HepG2 (cell line): ENCODE measurements at regions not wholly inside any gene's neighbourhood (a gene's known extent, or its start where the extent isn't known, plus 50 kb on each side); places are given as distances from the start of the nearest gene placed in this dataset.
A peak's percentile ranks its signal among the peaks of the same experiment; 100 is the strongest.

Source experiments
- ATAC-seq: fragments of 200-7000 bp; cut with Tn5 transposase; 3 replicates; pipeline ENCODE4 v1.9.1; 2020; ENCODE audit warnings: mild to moderate bottlenecking, moderate library complexity
- BruUV-seq: library from RNA; stranded (reverse); fragments of 400-500 nt; replicated peaks from 2 replicates; lab custom pipeline; 2021; lab: Mats Ljungman, UMichigan
- CTCF ChIA-PET: fragments of 300-600 bp; formaldehyde crosslinking; extraction: SDS; loops from one replicate; lab custom pipeline; 2021; ENCODE audit warnings: low total read pairs, inconsistent platforms, low intra/inter-chr PET ratio; lab: Yijun Ruan, JAX
- POLR2A ChIA-PET: fragments of 350-600 bp; sonication (Branson Sonifier 250); formaldehyde crosslinking; loops from one replicate; lab custom pipeline; 2020; ENCODE audit warnings: antibody characterized with exemption, inconsistent platforms; lab: Yijun Ruan, JAX
- DNase-seq: peaks from one replicate; pipeline ENCODE4 v3.0.0-alpha.2; 2015; ENCODE audit warnings: low spot score
- FAIRE-seq: peaks from 3 replicates; lab custom pipeline; 2011; peaks lifted over from hg19 to GRCh38; lab: Jason Lieb, UNC
- H2AFZ ChIP-seq: one replicate; pipeline ENCODE4 v1.6.1; 2011; ENCODE audit warnings: low read length, inconsistent platforms
- H3K27ac ChIP-seq: fragments of 300-600 bp; 3 replicates; pipeline ENCODE4 v1.8.0; 2011; ENCODE audit warnings: mixed run types, mild to moderate bottlenecking, mixed read lengths, low read length, inconsistent platforms; ENCODE audit not compliant: insufficient read depth; ENCODE audit errors: extremely low read length
- H3K27me3 ChIP-seq, 2 experiments: fragments of 200-600 bp in 1 of 2; 2 replicates in 1 of 2; 3 replicates in 1 of 2; pipeline versions ENCODE4 v1.6.0 to v1.8.0; 2011; ENCODE audit warnings: low read length in 2 of 2, mild to moderate bottlenecking in 2 of 2, moderate library complexity in 2 of 2, inconsistent platforms in 1 of 2; ENCODE audit not compliant: insufficient read depth in 2 of 2, control insufficient read depth in 1 of 2
- H3K36me3 ChIP-seq, 2 experiments: fragments of 200-600 bp in 1 of 2; replicated peaks in 1 of 2; 2 replicates in 1 of 2; 3 replicates in 1 of 2; pipeline versions ENCODE4 v1.5.1 to v1.8.0; 2011; ENCODE audit warnings: low read length in 2 of 2, inconsistent platforms in 1 of 2; ENCODE audit not compliant: insufficient read depth in 2 of 2, control insufficient read depth in 1 of 2
- H3K4me1 ChIP-seq: 2 replicates; pipeline ENCODE4 v1.5.1; 2012; ENCODE audit warnings: low read length, inconsistent platforms; ENCODE audit not compliant: insufficient read depth
- H3K4me2 ChIP-seq: 2 replicates; pipeline ENCODE4 v1.6.0; 2011; ENCODE audit warnings: low read depth, low read length, inconsistent platforms
- H3K4me3 ChIP-seq, 3 experiments: fragments of 200-600 bp in 1 of 3; sonication (generic), shearing (Covaris generic) in 1 of 3; replicated peaks in 1 of 3; 2 replicates each; pipeline ENCODE4 v1.5.1; 2011 to 2016; ENCODE audit warnings: low read length in 3 of 3, inconsistent platforms in 2 of 3, low read depth in 2 of 3, mild to moderate bottlenecking in 2 of 3, control low read depth in 1 of 3, mixed read lengths in 1 of 3; ENCODE audit not compliant: insufficient read depth in 1 of 3
- H3K79me2 ChIP-seq: one replicate; pipeline ENCODE4 v1.6.1; 2011; ENCODE audit warnings: low read length, inconsistent platforms; ENCODE audit not compliant: insufficient read depth
- H3K9ac ChIP-seq: 2 replicates; pipeline ENCODE4 v1.6.0; 2011; ENCODE audit warnings: mild to moderate bottlenecking, low read depth, low read length, inconsistent platforms; ENCODE audit not compliant: insufficient read depth
- H3K9me3 ChIP-seq: 2 replicates; pipeline ENCODE4 v1.5.1; 2012; ENCODE audit warnings: mild to moderate bottlenecking, low read length
- H4K20me1 ChIP-seq: 2 replicates; pipeline ENCODE4 v1.6.0; 2011; ENCODE audit warnings: inconsistent platforms, mild to moderate bottlenecking, low read length, moderate library complexity; ENCODE audit not compliant: insufficient read depth
- ADNP ChIP-seq: sonication (generic); formaldehyde crosslinking; IDR thresholded peaks from 2 replicates; pipeline ENCODE4 v1.4.0; 2020; ENCODE audit warnings: missing genetic modification reagents
- EP300 ChIP-seq, 3 experiments: sonication (generic) in 1 of 3; formaldehyde crosslinking in 1 of 3; IDR thresholded peaks; 2 replicates each; pipeline versions ENCODE4 v1.5.1 to v1.6.1; 2011 to 2020; ENCODE audit warnings: low read depth in 2 of 3, low read length in 2 of 3, borderline replicate concordance in 1 of 3, improper control_type of control experiment in 1 of 3, mild to moderate bottlenecking in 1 of 3, missing genetic modification reagents in 1 of 3, moderate library complexity in 1 of 3
- FOSL1 ChIP-seq: sonication (generic); formaldehyde crosslinking; IDR thresholded peaks from 2 replicates; pipeline ENCODE4 v1.9.0; 2021; ENCODE audit warnings: missing genetic modification reagents, borderline replicate concordance
- HOXA3 ChIP-seq: sonication (generic); formaldehyde crosslinking; IDR thresholded peaks from 2 replicates; pipeline ENCODE4 v1.5.0; 2020; ENCODE audit warnings: missing genetic modification reagents
- MED8 ChIP-seq: sonication (generic); formaldehyde crosslinking; IDR thresholded peaks from 2 replicates; pipeline ENCODE4 v1.8.1; 2023; ENCODE audit warnings: mild to moderate bottlenecking, missing genetic modification reagents; ENCODE audit not compliant: insufficient replicate concordance
- MIER2 ChIP-seq: IDR thresholded peaks from 2 replicates; pipeline ENCODE4 v1.6.1; 2016; ENCODE audit warnings: missing biosample characterization, missing genetic modification reagents
- NAIF1 ChIP-seq: sonication (generic); formaldehyde crosslinking; IDR thresholded peaks from 2 replicates; pipeline ENCODE4 v1.5.0; 2020; ENCODE audit warnings: mild to moderate bottlenecking, missing genetic modification reagents, borderline replicate concordance
- NBN ChIP-seq: fragments of 450-650 bp; conservative IDR thresholded peaks from 2 replicates; pipeline ENCODE4 v1.6.1; 2017
- SOX13 ChIP-seq, 3 experiments: fragments of 450-650 bp in 1 of 3; sonication (generic) in 1 of 3; formaldehyde crosslinking in 1 of 3; IDR thresholded peaks in 2 of 3; conservative IDR thresholded peaks in 1 of 3; 2 replicates each; pipeline versions ENCODE4 v1.5.0 to v1.6.1; 2016 to 2020; ENCODE audit warnings: antibody characterized with exemption in 1 of 3, mild to moderate bottlenecking in 1 of 3, missing compliant biosample characterization in 1 of 3, missing genetic modification reagents in 1 of 3, moderate library complexity in 1 of 3
- ZEB1 ChIP-seq: IDR thresholded peaks from 2 replicates; pipeline ENCODE4 v1.6.1; 2012; ENCODE audit warnings: mild to moderate bottlenecking, low read depth, inconsistent platforms; ENCODE audit not compliant: insufficient replicate concordance
- ZNF205 ChIP-seq: IDR thresholded peaks from 2 replicates; pipeline ENCODE4 v1.6.1; 2018; ENCODE audit warnings: missing biosample characterization, missing genetic modification reagents
- ZNF431 ChIP-seq: sonication (generic); formaldehyde crosslinking; IDR thresholded peaks from 2 replicates; pipeline ENCODE4 v1.9.0; 2022; ENCODE audit warnings: missing genetic modification reagents, low read depth, mild to moderate bottlenecking, borderline replicate concordance
- ZNF605 ChIP-seq: sonication (generic); formaldehyde crosslinking; IDR thresholded peaks from 2 replicates; pipeline ENCODE4 v1.8.0; 2022; ENCODE audit warnings: mild to moderate bottlenecking, missing genetic modification reagents
- ZNF629 ChIP-seq: sonication (generic); formaldehyde crosslinking; conservative IDR thresholded peaks from 2 replicates; pipeline ENCODE4 v1.5.0; 2020; ENCODE audit warnings: missing genetic modification reagents
- ZNF652 ChIP-seq: IDR thresholded peaks from 2 replicates; pipeline ENCODE4 v1.6.1; 2016; ENCODE audit warnings: low read depth, borderline replicate concordance
- WGBS: methylation state at CpG from one replicate; pipeline ENCODE4 v1.1.6; 2017; ENCODE audit warnings: low lambda C conversion rate; 5-methylcytosine and 5-hydroxymethylcytosine counted together
- in situ Hi-C: cut with HindIII; loops from 2 replicates; pipeline ENCODE4 v1.10.0; 2017; ENCODE audit warnings: low pct_unique_long_range_greater_than_20kb; ENCODE audit not compliant: extremely low pct_ligation_motif_present
- intact Hi-C: fragments of 100-400 bp; cut with micrococcal nuclease; formaldehyde crosslinking; loops from one replicate; pipeline ENCODE4 v1.10.0; 2022; ENCODE audit not compliant: unreplicated experiment
- TF ChIP-seq, protein P1 (sequence below): fragments of 450-650 bp; IDR thresholded peaks from 2 replicates; pipeline ENCODE4 v1.6.1; 2016
- TF ChIP-seq, protein P2 (sequence below): sonication (generic); formaldehyde crosslinking; IDR thresholded peaks from 2 replicates; pipeline ENCODE4 v1.4.0; 2020; ENCODE audit warnings: missing genetic modification reagents

DNA sequence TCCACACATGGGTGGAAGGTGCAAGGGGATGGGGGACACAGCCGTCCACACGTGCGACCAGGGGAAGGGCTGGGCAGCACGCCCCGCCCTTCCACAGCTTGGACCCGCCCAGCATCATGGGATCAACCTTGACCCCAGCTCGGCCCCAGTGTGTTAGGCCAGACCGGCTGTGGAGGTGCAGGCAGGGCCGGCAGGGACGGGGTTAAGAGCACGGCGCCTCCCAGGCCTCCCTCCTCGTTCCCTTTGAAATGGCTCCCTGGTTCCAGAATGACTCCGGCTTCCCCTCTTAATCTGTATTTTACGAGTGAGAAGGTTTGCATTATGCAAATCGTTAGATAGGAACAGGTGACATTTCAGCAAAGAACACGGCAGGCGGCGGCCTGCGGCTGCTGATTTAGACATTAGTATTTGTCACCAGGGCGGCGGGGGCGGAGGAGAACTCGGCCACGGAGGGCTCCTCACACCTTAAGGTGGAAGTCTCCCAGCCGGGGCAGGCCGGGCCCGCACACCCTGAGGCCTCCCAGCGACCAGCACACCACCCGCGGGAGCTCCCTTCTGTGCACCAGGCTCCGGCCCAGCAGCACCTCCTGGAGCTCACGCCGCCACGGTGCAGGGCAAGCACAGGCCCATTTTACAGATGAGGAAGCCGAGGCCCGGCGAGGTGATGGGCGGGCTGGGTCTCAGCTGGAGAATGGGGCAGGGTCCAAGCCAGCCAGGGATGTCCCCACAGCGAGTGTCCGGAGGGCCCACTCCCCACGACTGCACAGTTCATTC, 116.1 kb downstream of the FAM53A start:
- Histone ChIP-seq H3K79me2 (no peaks in the 10 kb centered on the region), H4K20me1 (no peaks in the 10 kb centered on the region)

GRCh38 chr4:1567519-1567807, 116.7 kb downstream of the FAM53A start:
- Histone ChIP-seq H3K4me2 (no peak overlapping the region), H3K79me2 (no peaks in the 10 kb centered on the region), H2AFZ (no peak overlapping the region), H3K4me1 (peaks cover 12% of the 10 kb centered on the region; the same call in 1 of the 2 replicates), H3K9me3 (no peaks in the 10 kb centered on the region), H3K4me3 (no peak overlapping the region; a peak in 1 of 6 replicates), H3K9ac (no peak overlapping the region), H3K27me3 (peaks cover 21 to 69% of the 10 kb centered on the region in 2 experiments; a peak in 4 of 5 replicates), H3K36me3 (no peaks in the 10 kb centered on the region), H4K20me1 (no peaks in the 10 kb centered on the region), H3K27ac (no peak overlapping the region)
- in situ Hi-C loops, result no loop called here
- intact Hi-C loops, result no loop called here
- ATAC-seq (no peak; the same call in 2 of the 3 replicates), DNase-seq (no peak), FAIRE-seq (no peak)
- WGBS, result no CpG with 5 or more reads among the region's 6 CpGs
- no TSS peak for BruUV-seq
- ChIA-PET CTCF (no interaction called here), POLR2A (no interaction called here)
- no peak for TF ChIP-seq ZNF431 (CRISPR knock-in tag)
- no peak for TF ChIP-seq ZNF205 (CRISPR knock-in tag)
- no peak for TF ChIP-seq ZEB1
- TF ChIP-seq, protein P1, sequence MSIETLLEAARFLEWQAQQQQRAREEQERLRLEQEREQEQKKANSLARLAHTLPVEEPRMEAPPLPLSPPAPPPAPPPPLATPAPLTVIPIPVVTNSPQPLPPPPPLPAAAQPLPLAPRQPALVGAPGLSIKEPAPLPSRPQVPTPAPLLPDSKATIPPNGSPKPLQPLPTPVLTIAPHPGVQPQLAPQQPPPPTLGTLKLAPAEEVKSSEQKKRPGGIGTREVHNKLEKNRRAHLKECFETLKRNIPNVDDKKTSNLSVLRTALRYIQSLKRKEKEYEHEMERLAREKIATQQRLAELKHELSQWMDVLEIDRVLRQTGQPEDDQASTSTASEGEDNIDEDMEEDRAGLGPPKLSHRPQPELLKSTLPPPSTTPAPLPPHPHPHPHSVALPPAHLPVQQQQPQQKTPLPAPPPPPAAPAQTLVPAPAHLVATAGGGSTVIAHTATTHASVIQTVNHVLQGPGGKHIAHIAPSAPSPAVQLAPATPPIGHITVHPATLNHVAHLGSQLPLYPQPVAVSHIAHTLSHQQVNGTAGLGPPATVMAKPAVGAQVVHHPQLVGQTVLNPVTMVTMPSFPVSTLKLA, result no peak
- TF ChIP-seq, protein P2, sequence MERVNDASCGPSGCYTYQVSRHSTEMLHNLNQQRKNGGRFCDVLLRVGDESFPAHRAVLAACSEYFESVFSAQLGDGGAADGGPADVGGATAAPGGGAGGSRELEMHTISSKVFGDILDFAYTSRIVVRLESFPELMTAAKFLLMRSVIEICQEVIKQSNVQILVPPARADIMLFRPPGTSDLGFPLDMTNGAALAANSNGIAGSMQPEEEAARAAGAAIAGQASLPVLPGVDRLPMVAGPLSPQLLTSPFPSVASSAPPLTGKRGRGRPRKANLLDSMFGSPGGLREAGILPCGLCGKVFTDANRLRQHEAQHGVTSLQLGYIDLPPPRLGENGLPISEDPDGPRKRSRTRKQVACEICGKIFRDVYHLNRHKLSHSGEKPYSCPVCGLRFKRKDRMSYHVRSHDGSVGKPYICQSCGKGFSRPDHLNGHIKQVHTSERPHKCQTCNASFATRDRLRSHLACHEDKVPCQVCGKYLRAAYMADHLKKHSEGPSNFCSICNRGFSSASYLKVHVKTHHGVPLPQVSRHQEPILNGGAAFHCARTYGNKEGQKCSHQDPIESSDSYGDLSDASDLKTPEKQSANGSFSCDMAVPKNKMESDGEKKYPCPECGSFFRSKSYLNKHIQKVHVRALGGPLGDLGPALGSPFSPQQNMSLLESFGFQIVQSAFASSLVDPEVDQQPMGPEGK (CRISPR knock-in tag), result no peak
- TF ChIP-seq MIER2 (CRISPR knock-in tag), result no peak
- TF ChIP-seq MED8, result no peak
- no peak for TF ChIP-seq EP300 (IDR thresholded peaks at IDR 0.05; ENCODE audit: low read depth in 2 of 2, low read length in 2 of 2)
- no peak for TF ChIP-seq EP300 (CRISPR knock-in tag; IDR thresholded peaks at IDR 0.05; ENCODE audit: borderline replicate concordance)
- TF ChIP-seq SOX13 (IDR thresholded peaks at IDR 0.05), result no peak
- no peak for TF ChIP-seq SOX13 (CRISPR knock-in tag; conservative IDR thresholded peaks at IDR 0.05 in 1 of 2, IDR thresholded peaks at IDR 0.05 in 1 of 2)
- no peak for TF ChIP-seq HOXA3 (CRISPR knock-in tag)
- TF ChIP-seq NBN, result no peak
- no peak for TF ChIP-seq FOSL1 (CRISPR knock-in tag)

More for the DNA sequence above, 116.1 kb downstream of the FAM53A start:
- ChIA-PET CTCF (no interaction called here), POLR2A (no interaction called here)
- Histone ChIP-seq H3K4me1 (peaks cover 12% of the 10 kb centered on the region; the same call in 1 of the 2 replicates), H3K9me3 (no peaks in the 10 kb centered on the region), H3K27ac (no peak overlapping the region), H3K9ac (no peak overlapping the region), H2AFZ (no peak overlapping the region), H3K27me3 (peaks cover 21 to 69% of the 10 kb centered on the region in 2 experiments; a peak in 4 of 5 replicates), H3K4me3 (no peak overlapping the region), H3K36me3 (no peaks in the 10 kb centered on the region), H3K4me2 (no peak overlapping the region)
- WGBS, result 13% methylated on average over 17 of the region's 42 CpGs
- in situ Hi-C loops (no loop called here), intact Hi-C loops (no loop called here)
- TF ChIP-seq NAIF1 (no peak), ADNP (CRISPR knock-in tag) (0 out of 2 replicates have a peak, but pooled peaks have one; percentile 37), ZNF652 (CRISPR knock-in tag) (peak; percentile 75; the same call in 1 of the 2 replicates), ZNF605 (CRISPR knock-in tag) (no peak), ZNF629 (CRISPR knock-in tag) (peak; percentile 92)
- BruUV-seq, result no TSS peak
- no peak for FAIRE-seq
- ATAC-seq, result peak; percentile 10; the same call in 1 of the 3 replicates
- no peak for DNase-seq
